Breast epithelium (tissue), 3 donors: ENCODE measurements at regions not wholly inside any gene's neighbourhood (a gene's known extent, or its start where the extent isn't known, plus 50 kb on each side); places are given as distances from the start of the nearest gene placed in this dataset.

Source experiments
- CTCF ChIP-seq, 3 donors: fragments of 450-650 bp; IDR thresholded peaks; one replicate each; pipeline ENCODE4 v1.5.1; 2016 to 2017; ENCODE audit warnings: antibody characterized with exemption in 3 of 3, mild to moderate bottlenecking in 3 of 3, moderate library complexity in 3 of 3
- POLR2A ChIP-seq: fragments of 450-650 bp; IDR thresholded peaks from one replicate; pipeline ENCODE4 v1.6.1; 2016; ENCODE audit warnings: antibody characterized with exemption, mild to moderate bottlenecking, moderate library complexity
- POLR2AphosphoS5 ChIP-seq, 3 donors: sonication (generic); formaldehyde crosslinking; IDR thresholded peaks; one replicate each; pipeline ENCODE4 v1.6.1; 2017; ENCODE audit warnings: antibody characterized with exemption in 3 of 3

GRCh38 chr2:221655300-221655699, 83.2 kb upstream of the EPHA4 start:
- TF ChIP-seq CTCF (IDR thresholded peaks at IDR 0.05) (no peak), POLR2AphosphoS5 (IDR thresholded peaks at IDR 0.05) (no peak), POLR2A (no peak)
